ENCODE measurements at regions not wholly inside any gene's neighbourhood (a gene's known extent, or its start where the extent isn't known, plus 50 kb on each side); places are given as distances from the start of the nearest gene placed in this dataset.

- 81 to 90% (median 87%) methylated on average over 30 to 40 of the region's 40 CpGs for WGBS, 5 donors
- Histone ChIP-seq H3K9me3 (no peaks in the 10 kb centered on the region), H3K4me3 (no peak overlapping the region), H3K27ac (peak overlapping the region in 2 of 8 donors; percentile 87 to 89), H3K36me3 (no peaks in the 10 kb centered on the region), H3K4me1 (peaks cover 7 to 46% (median 28%) of the 10 kb centered on the region in 6 donors), H3K27me3 (replicated peaks in 1 of 7) (peaks cover 0 to 5% (median 0%) of the 10 kb centered on the region in 7 donors)
- TF ChIP-seq CTCF (IDR thresholded peaks at IDR 0.05 in 8 of 11, conservative IDR thresholded peaks at IDR 0.05 in 3 of 11) (no peak), POLR2AphosphoS5 (IDR thresholded peaks at IDR 0.05) (no peak)
- peak; percentile 67 for DNase-seq
- intact Hi-C loops (cut with DNase I; ENCODE audit: low total_unique reads): no loop called here
These were observed 166.6 kb downstream of the BRD1 start for GRCh38 chr22:49660794-49661781.

- H3K27me3 ChIP-seq (replicated peaks in 1 of 7): peaks cover 0 to 5% (median 0%) of the 10 kb centered on the region in 7 donors
- no peaks in the 10 kb centered on the region for H3K9me3 ChIP-seq
- no peak for TF ChIP-seq POLR2A (IDR thresholded peaks at IDR 0.05)
- H3K4me1 ChIP-seq: peaks cover 14 to 52% (median 35%) of the 10 kb centered on the region in 6 donors
- H3K4me3 ChIP-seq: peak overlapping the region in 1 of 8 donors; percentile 34
- DNase-seq: no peak
- 82 to 87% (median 85%) methylated on average over 16 of the region's 16 CpGs for WGBS, 5 donors
- H3K27ac ChIP-seq: peak overlapping the region in 6 of 8 donors; percentile 35 to 89 (median 85)
- H3K36me3 ChIP-seq: peaks cover 0 to 5% (median 0%) of the 10 kb centered on the region in 6 donors
- intact Hi-C loops (cut with DNase I; ENCODE audit: low total_unique reads): no loop called here
These were observed 167.4 kb downstream of the BRD1 start for GRCh38 chr22:49660321-49660720.

- Histone ChIP-seq H3K4me3 (peak overlapping the region in 1 of 8 donors; percentile 34), H3K27ac (peak overlapping the region in 7 of 8 donors; percentile 35 to 89 (median 84)), H3K36me3 (peaks cover 0 to 9% (median 0%) of the 10 kb centered on the region in 6 donors), H3K9me3 (no peaks in the 10 kb centered on the region), H3K4me1 (peaks cover 15 to 56% (median 39%) of the 10 kb centered on the region in 6 donors), H3K27me3 (replicated peaks in 1 of 7) (peaks cover 0 to 5% (median 0%) of the 10 kb centered on the region in 7 donors)
- intact Hi-C loops (cut with DNase I; ENCODE audit: low total_unique reads): no loop called here
- peak; percentile 77 to 87 (median 82) for TF ChIP-seq POLR2AphosphoS5 (IDR thresholded peaks at IDR 0.05)
- no peak for TF ChIP-seq POLR2A (IDR thresholded peaks at IDR 0.05)
- no peak for TF ChIP-seq CTCF (IDR thresholded peaks at IDR 0.05 in 8 of 11, conservative IDR thresholded peaks at IDR 0.05 in 3 of 11)
- DNase-seq: peak; percentile 86
- 67 to 81% (median 71%) methylated on average over 16 to 19 of the region's 19 CpGs for WGBS, 5 donors
These were observed 167.8 kb downstream of the BRD1 start for GRCh38 chr22:49659924-49660315.

GRCh38 chr22:49659281-49659923 is 168.3 kb downstream of the BRD1 start:
- intact Hi-C loops (cut with DNase I; ENCODE audit: low total_unique reads): no loop called here
- Histone ChIP-seq H3K4me1 (peaks cover 15 to 61% (median 45%) of the 10 kb centered on the region in 6 donors), H3K27ac (peak overlapping the region in 7 of 8 donors; percentile 35 to 89 (median 84)), H3K4me3 (peak overlapping the region in 1 of 8 donors; percentile 34), H3K27me3 (replicated peaks in 1 of 7) (peaks cover 0 to 5% (median 0%) of the 10 kb centered on the region in 7 donors), H3K36me3 (peaks cover 0 to 12% (median 0%) of the 10 kb centered on the region in 6 donors), H3K9me3 (no peaks in the 10 kb centered on the region)
- peak; percentile 77 for DNase-seq
- no peak for TF ChIP-seq CTCF (IDR thresholded peaks at IDR 0.05 in 8 of 11, conservative IDR thresholded peaks at IDR 0.05 in 3 of 11)
- no peak for TF ChIP-seq POLR2AphosphoS5 (IDR thresholded peaks at IDR 0.05)
- TF ChIP-seq POLR2A (IDR thresholded peaks at IDR 0.05): no peak
- 62 to 90% (median 78%) methylated on average over 6 to 19 of the region's 19 CpGs for WGBS, 5 donors

All from spleen (tissue), 11 donors.